ENCODE measurements at regions not wholly inside any gene's neighbourhood (a gene's known extent, or its start where the extent isn't known, plus 50 kb on each side); places are given as distances from the start of the nearest gene placed in this dataset.

DNA sequence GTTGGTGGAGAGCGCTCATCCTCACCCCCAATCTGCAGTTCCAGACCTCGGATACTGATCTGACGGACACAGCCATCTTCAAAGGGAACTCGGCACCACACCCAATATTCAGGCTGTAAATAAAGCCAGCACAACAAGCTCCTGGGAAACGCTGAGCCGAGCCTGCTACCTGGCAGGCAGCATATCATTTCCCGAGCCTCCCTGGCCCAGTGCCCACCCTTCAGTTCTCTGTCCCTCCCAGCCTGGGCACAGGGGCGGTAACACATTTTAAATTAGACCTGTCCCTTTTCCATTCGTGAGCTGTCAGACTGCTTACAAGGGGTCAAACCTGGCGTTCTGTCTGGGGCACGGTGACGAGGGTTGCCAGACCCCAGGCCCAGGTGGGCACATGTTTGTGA is 250.5 kb downstream of the ARHGAP12 start:
- no peak for TF ChIP-seq EZH2 (IDR thresholded peaks at IDR 0.05; ENCODE audit: low read length)
- TF ChIP-seq, protein P1, sequence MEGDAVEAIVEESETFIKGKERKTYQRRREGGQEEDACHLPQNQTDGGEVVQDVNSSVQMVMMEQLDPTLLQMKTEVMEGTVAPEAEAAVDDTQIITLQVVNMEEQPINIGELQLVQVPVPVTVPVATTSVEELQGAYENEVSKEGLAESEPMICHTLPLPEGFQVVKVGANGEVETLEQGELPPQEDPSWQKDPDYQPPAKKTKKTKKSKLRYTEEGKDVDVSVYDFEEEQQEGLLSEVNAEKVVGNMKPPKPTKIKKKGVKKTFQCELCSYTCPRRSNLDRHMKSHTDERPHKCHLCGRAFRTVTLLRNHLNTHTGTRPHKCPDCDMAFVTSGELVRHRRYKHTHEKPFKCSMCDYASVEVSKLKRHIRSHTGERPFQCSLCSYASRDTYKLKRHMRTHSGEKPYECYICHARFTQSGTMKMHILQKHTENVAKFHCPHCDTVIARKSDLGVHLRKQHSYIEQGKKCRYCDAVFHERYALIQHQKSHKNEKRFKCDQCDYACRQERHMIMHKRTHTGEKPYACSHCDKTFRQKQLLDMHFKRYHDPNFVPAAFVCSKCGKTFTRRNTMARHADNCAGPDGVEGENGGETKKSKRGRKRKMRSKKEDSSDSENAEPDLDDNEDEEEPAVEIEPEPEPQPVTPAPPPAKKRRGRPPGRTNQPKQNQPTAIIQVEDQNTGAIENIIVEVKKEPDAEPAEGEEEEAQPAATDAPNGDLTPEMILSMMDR (optimal IDR thresholded peaks at IDR 0.05 in 1 of 3, IDR thresholded peaks at IDR 0.05 in 1 of 3, conservative IDR thresholded peaks at IDR 0.05 in 1 of 3; ENCODE audit: extremely low read depth in 1 of 3, insufficient read depth in 2 of 3, low read length in 3 of 3) = no peak
